ENCODE measurements at regions not wholly inside any gene's neighbourhood (a gene's known extent, or its start where the extent isn't known, plus 50 kb on each side); places are given as distances from the start of the nearest gene placed in this dataset.
"Not testable (repeated sequence)": the region's sequence is repeated elsewhere in the genome, so short reads cannot be mapped to it uniquely, and the experiment has no call there.

GRCh38 chr2:142572346-142573132, 304.9 kb upstream of the KYNU start:
- TF ChIP-seq EP300 (IDR thresholded peaks at IDR 0.05) (no peak), POLR2AphosphoS5 (IDR thresholded peaks at IDR 0.05) (no peak), POLR2A (IDR thresholded peaks at IDR 0.05) (no peak)
- TF ChIP-seq, protein P1, sequence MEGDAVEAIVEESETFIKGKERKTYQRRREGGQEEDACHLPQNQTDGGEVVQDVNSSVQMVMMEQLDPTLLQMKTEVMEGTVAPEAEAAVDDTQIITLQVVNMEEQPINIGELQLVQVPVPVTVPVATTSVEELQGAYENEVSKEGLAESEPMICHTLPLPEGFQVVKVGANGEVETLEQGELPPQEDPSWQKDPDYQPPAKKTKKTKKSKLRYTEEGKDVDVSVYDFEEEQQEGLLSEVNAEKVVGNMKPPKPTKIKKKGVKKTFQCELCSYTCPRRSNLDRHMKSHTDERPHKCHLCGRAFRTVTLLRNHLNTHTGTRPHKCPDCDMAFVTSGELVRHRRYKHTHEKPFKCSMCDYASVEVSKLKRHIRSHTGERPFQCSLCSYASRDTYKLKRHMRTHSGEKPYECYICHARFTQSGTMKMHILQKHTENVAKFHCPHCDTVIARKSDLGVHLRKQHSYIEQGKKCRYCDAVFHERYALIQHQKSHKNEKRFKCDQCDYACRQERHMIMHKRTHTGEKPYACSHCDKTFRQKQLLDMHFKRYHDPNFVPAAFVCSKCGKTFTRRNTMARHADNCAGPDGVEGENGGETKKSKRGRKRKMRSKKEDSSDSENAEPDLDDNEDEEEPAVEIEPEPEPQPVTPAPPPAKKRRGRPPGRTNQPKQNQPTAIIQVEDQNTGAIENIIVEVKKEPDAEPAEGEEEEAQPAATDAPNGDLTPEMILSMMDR (IDR thresholded peaks at IDR 0.05) = no peak
- Histone ChIP-seq H3K4me3 (no peak overlapping the region), H3K27ac (no peak overlapping the region), H3K4me1 (no peaks in the 10 kb centered on the region), H3K27me3 (no peaks in the 10 kb centered on the region), H3K9me3 (no peaks in the 10 kb centered on the region), H3K36me3 (no peaks in the 10 kb centered on the region)
- 71 to 80% methylated on average over 3 to 5 of the region's 5 CpGs for WGBS, 2 donors (ENCODE audit: low coverage in 1 of 2)
- no peak for ATAC-seq

- no peaks in the 10 kb centered on the region for H3K9me3 ChIP-seq
- TF ChIP-seq POLR2AphosphoS5 (IDR thresholded peaks at IDR 0.05) = no peak
- no peak for TF ChIP-seq POLR2A (IDR thresholded peaks at IDR 0.05)
- TF ChIP-seq, protein P1 (IDR thresholded peaks at IDR 0.05) = no peak
- no peak for TF ChIP-seq EP300 (IDR thresholded peaks at IDR 0.05)
- H3K4me3 ChIP-seq = no peak overlapping the region
- H3K4me1 ChIP-seq = no peaks in the 10 kb centered on the region
- ATAC-seq = no peak
- no peaks in the 10 kb centered on the region for H3K27me3 ChIP-seq
- H3K27ac ChIP-seq = no peak overlapping the region
- H3K36me3 ChIP-seq = no peaks in the 10 kb centered on the region
- WGBS, 2 donors (ENCODE audit: low coverage in 1 of 2) = 71 to 81% methylated on average over 3 to 4 of the region's 4 CpGs
Measured at GRCh38 chr2:142571934-142572333, 305.5 kb upstream of the KYNU start.

DNA sequence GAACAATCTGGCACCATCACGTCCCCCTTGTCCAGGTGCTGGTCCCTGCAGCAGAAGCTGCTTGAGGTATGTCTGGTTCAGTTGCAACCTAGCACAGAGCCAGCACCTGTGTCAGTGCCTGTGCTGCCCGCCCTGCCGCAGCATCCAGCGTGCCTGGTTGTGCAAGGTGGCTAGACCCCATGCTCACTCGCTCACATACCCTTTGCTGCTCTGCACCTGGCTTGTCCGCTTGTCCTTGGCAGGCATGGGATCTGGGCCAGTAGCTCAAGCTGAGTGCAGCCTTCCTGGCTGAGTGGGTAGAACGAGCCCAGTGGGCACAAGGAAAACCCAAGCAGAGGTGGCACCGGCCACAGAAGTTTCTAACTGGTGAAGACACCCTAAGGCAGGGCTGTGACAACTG, 314.6 kb upstream of the KYNU start:
- H3K9me3 ChIP-seq = no peaks in the 10 kb centered on the region
- no CpG with 5 or more reads among the region's 8 CpGs for WGBS, 2 donors (ENCODE audit: low coverage in 1 of 2)
- H3K36me3 ChIP-seq = no peaks in the 10 kb centered on the region
- no peaks in the 10 kb centered on the region for H3K27me3 ChIP-seq
- no peak for ATAC-seq
- no peak for TF ChIP-seq POLR2A (IDR thresholded peaks at IDR 0.05)
- TF ChIP-seq POLR2AphosphoS5 (IDR thresholded peaks at IDR 0.05) = no peak
- no peak for TF ChIP-seq EP300 (IDR thresholded peaks at IDR 0.05)
- TF ChIP-seq, protein P1 (IDR thresholded peaks at IDR 0.05) = no peak
- H3K27ac ChIP-seq = no peak overlapping the region
- no peaks in the 10 kb centered on the region for H3K4me1 ChIP-seq
- H3K4me3 ChIP-seq = no peak overlapping the region

- Histone ChIP-seq H3K4me1 (no peaks in the 10 kb centered on the region), H3K4me3 (no peak overlapping the region), H3K9me3 (no peaks in the 10 kb centered on the region), H3K27me3 (no peaks in the 10 kb centered on the region), H3K27ac (no peak overlapping the region), H3K36me3 (no peaks in the 10 kb centered on the region)
- ATAC-seq = no peak
- 100% methylated on average over 1 of the region's 6 CpGs; no CpG with 5 or more reads in 1 of the 2 donors for WGBS, 2 donors (ENCODE audit: low coverage in 1 of 2)
- TF ChIP-seq EP300 (IDR thresholded peaks at IDR 0.05) (no peak), POLR2A (IDR thresholded peaks at IDR 0.05) (no peak), POLR2AphosphoS5 (IDR thresholded peaks at IDR 0.05) (no peak)
- TF ChIP-seq, protein P1 (IDR thresholded peaks at IDR 0.05) = no peak
Measured at GRCh38 chr2:142561656-142562055, 315.8 kb upstream of the KYNU start.

DNA sequence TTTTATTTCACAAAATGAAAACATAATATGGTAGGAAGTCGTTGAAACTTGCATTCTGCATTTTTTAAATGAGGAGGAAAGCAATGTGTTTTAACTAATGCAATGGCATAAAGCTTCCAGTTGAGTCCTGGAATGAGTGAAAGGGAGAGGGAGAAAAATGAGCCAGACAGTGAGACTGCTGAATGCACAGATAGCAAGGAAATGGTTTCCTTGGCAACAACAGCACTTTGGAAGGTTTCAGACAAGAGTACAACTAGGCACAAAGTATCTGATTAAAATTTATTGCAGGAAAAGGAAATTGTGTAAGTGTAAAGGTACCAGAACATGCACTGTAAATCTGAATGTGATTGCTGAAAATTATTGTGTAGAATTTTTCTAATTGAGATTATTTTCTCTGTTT, 320.1 kb upstream of the KYNU start:
- Histone ChIP-seq H3K4me1 (no peaks in the 10 kb centered on the region), H3K4me3 (no peak overlapping the region), H3K36me3 (no peaks in the 10 kb centered on the region), H3K27ac (no peak overlapping the region), H3K9me3 (no peaks in the 10 kb centered on the region), H3K27me3 (no peaks in the 10 kb centered on the region)
- 9% methylated on average over 1 of the region's 1 CpG; no CpG with 5 or more reads in 1 of the 2 donors for WGBS, 2 donors (ENCODE audit: low coverage in 1 of 2)
- ATAC-seq = no peak
- no peak for TF ChIP-seq POLR2A (IDR thresholded peaks at IDR 0.05)
- TF ChIP-seq, protein P1 (IDR thresholded peaks at IDR 0.05) = no peak

- peaks cover 0 to 15% (median 0%) of the 10 kb centered on the region in 3 donors for H3K9me3 ChIP-seq
- not testable (repeated sequence) for ATAC-seq, H3K4me1 ChIP-seq, H3K27ac ChIP-seq, H3K36me3 ChIP-seq, H3K27me3 ChIP-seq, H3K4me3 ChIP-seq
- WGBS, 2 donors (ENCODE audit: low coverage in 1 of 2) = no CpG with 5 or more reads among the region's 30 CpGs
Measured at GRCh38 chr2:142545999-142546398, 331.5 kb upstream of the KYNU start.
